ENCODE measurements at regions not wholly inside any gene's neighbourhood (a gene's known extent, or its start where the extent isn't known, plus 50 kb on each side); places are given as distances from the start of the nearest gene placed in this dataset.

- TF ChIP-seq GATA2 (IDR thresholded peaks at IDR 0.05; ENCODE audit: low read depth, low read length): no peak
- no peak for TF ChIP-seq GATA3 (IDR thresholded peaks at IDR 0.05; ENCODE audit: low read depth, low read length)
Measured at GRCh38 chr16:80283466-80284392, 257.1 kb upstream of the DYNLRB2 start.
